ENCODE measurements at regions not wholly inside any gene's neighbourhood (a gene's known extent, or its start where the extent isn't known, plus 50 kb on each side); places are given as distances from the start of the nearest gene placed in this dataset.

GRCh38 chr1:244297087-244297486 lies 154.6 kb downstream of the ADSS2 start:
- ATAC-seq (no peak), DNase-seq (ENCODE audit: low read depth, low spot score) (no peak), FAIRE-seq (no peak)
- RAD21 ChIA-PET (ENCODE audit: unreplicated experiment) = no interaction called here
- intact Hi-C loops (cut with micrococcal nuclease; ENCODE audit: unreplicated experiment) = loop anchor here (5.0 kb wide), 2 partner anchors 155 to 245 kb away; partner anchors contain the start of genes ADSS2 and ZBTB18
- SMC1A ChIA-PET (ENCODE audit: uncharacterized antibody, unreplicated experiment) = interaction anchor here (0.8 to 1.1 kb wide), 2 partner anchors 589 to 953 kb away, joined by 3 read pairs; no protein-coding TSS in a partner anchor
- H3K36me3 ChIP-seq (ENCODE audit: control insufficient read depth in 2 of 2, insufficient read depth in 2 of 2, low read length in 1 of 2) = no peaks in the 10 kb centered on the region
- no peak overlapping the region for H3K4me2 ChIP-seq (ENCODE audit: control insufficient read depth, insufficient read depth)
- no peaks in the 10 kb centered on the region for H4K20me1 ChIP-seq (ENCODE audit: control insufficient read depth, insufficient read depth)
- BruUV-seq (replicated peaks) = no TSS peak
- no peak overlapping the region for H3K27ac ChIP-seq (ENCODE audit: control insufficient read depth, insufficient read depth)
- CTCF ChIA-PET = interaction anchor here (0.6 to 0.9 kb wide), 2 partner anchors 7 to 954 kb away, joined by 3 to 7 read pairs; no protein-coding TSS in a partner anchor
- 83% methylated on average over 3 of the region's 3 CpGs for WGBS (ENCODE audit: insufficient coverage, insufficient replicate concordance, low lambda C conversion rate, missing lambda C conversion rate)
- POLR2A ChIA-PET = no interaction called here
- no peaks in the 10 kb centered on the region; the same call in 2 of the 3 replicates for H3K9me3 ChIP-seq (replicated peaks; ENCODE audit: control insufficient read depth, insufficient read depth, low read length)
- TF ChIP-seq POLR2AphosphoS5 (IDR thresholded peaks at IDR 0.05; ENCODE audit: low read length) (no peak), TAF1 (IDR thresholded peaks at IDR 0.05; ENCODE audit: borderline replicate concordance, low read depth, low read length) (no peak), BRCA1 (IDR thresholded peaks at IDR 0.05; ENCODE audit: low read depth, low read length) (no peak)
- in situ Hi-C loops (cut with MboI) = no loop called here
- H3K4me1 ChIP-seq (ENCODE audit: control insufficient read depth, insufficient read depth, low read length) = peaks cover 3% of the 10 kb centered on the region
- no peak overlapping the region for H3K4me3 ChIP-seq
- no peaks in the 10 kb centered on the region for H3K79me2 ChIP-seq (ENCODE audit: control insufficient read depth, insufficient read depth, low read length)
- H3K27me3 ChIP-seq (replicated peaks in 1 of 2; ENCODE audit: control insufficient read depth in 2 of 2, insufficient read depth in 2 of 2, low read length in 1 of 2) = no peaks in the 10 kb centered on the region
- H3K9ac ChIP-seq (ENCODE audit: control insufficient read depth, insufficient read depth, low read length) = no peak overlapping the region
- no peak overlapping the region for H2AFZ ChIP-seq (ENCODE audit: control insufficient read depth, low read depth, low read length)

DNA sequence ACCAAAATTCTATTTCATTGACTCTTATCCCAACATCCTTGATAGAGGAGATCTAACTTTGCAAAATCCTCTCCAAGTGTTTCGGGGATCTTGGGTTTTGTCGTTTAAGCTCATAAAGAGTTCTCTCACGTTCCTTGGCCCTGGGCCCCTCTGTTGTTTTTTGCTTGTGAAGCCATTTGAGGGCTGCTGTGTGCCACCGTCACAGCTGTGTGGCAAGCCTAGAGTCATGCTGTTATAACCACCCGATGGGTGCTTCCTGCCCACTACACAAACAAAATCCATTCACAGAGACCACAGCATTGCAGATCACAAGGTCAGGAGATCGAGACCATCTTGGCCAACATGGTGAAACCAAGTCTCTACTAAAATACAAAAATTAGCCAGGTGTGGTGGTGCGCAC lies 154.1 kb downstream of the ADSS2 start:
- Histone ChIP-seq H3K36me3 (ENCODE audit: control insufficient read depth in 2 of 2, insufficient read depth in 2 of 2, low read length in 1 of 2) (no peaks in the 10 kb centered on the region), H3K4me1 (ENCODE audit: control insufficient read depth, insufficient read depth, low read length) (peaks cover 3% of the 10 kb centered on the region), H3K27me3 (replicated peaks in 1 of 2; ENCODE audit: control insufficient read depth in 2 of 2, insufficient read depth in 2 of 2, low read length in 1 of 2) (no peaks in the 10 kb centered on the region), H3K27ac (ENCODE audit: control insufficient read depth, insufficient read depth) (no peak overlapping the region), H3K4me3 (no peak overlapping the region), H2AFZ (ENCODE audit: control insufficient read depth, low read depth, low read length) (no peak overlapping the region), H3K4me2 (ENCODE audit: control insufficient read depth, insufficient read depth) (no peak overlapping the region), H4K20me1 (ENCODE audit: control insufficient read depth, insufficient read depth) (no peaks in the 10 kb centered on the region), H3K9me3 (replicated peaks; ENCODE audit: control insufficient read depth, insufficient read depth, low read length) (no peaks in the 10 kb centered on the region; the same call in 2 of the 3 replicates), H3K79me2 (ENCODE audit: control insufficient read depth, insufficient read depth, low read length) (no peaks in the 10 kb centered on the region), H3K9ac (ENCODE audit: control insufficient read depth, insufficient read depth, low read length) (no peak overlapping the region)
- in situ Hi-C loops (cut with MboI) (no loop called here), intact Hi-C loops (cut with micrococcal nuclease; ENCODE audit: unreplicated experiment) (loop anchor here (5.0 kb wide), 2 partner anchors 155 to 245 kb away; partner anchors contain the start of genes ADSS2 and ZBTB18)
- ChIA-PET CTCF (interaction anchor here (0.6 to 0.9 kb wide), 2 partner anchors 8 to 954 kb away, joined by 3 to 7 read pairs; no protein-coding TSS in a partner anchor), RAD21 (ENCODE audit: unreplicated experiment) (no interaction called here), SMC1A (ENCODE audit: uncharacterized antibody, unreplicated experiment) (interaction anchor here (0.8 to 1.1 kb wide), 2 partner anchors 590 to 954 kb away, joined by 3 read pairs; no protein-coding TSS in a partner anchor), POLR2A (no interaction called here)
- no peak for DNase-seq (ENCODE audit: low read depth, low spot score)
- TF ChIP-seq PAX5 (IDR thresholded peaks at IDR 0.05; ENCODE audit: borderline replicate concordance, low read depth, low read length) (no peak), BACH1 (IDR thresholded peaks at IDR 0.05; ENCODE audit: borderline replicate concordance) (no peak), BCL11A (IDR thresholded peaks at IDR 0.05; ENCODE audit: low read depth, low read length) (no peak), CREB1 (IDR thresholded peaks at IDR 0.05; ENCODE audit: low read depth) (no peak), ZZZ3 (IDR thresholded peaks at IDR 0.05; ENCODE audit: control insufficient read depth, insufficient read length, low read depth) (no peak), JUND (IDR thresholded peaks at IDR 0.05; ENCODE audit: low read depth, low read length) (no peak), TCF3 (IDR thresholded peaks at IDR 0.05; ENCODE audit: borderline replicate concordance, insufficient read depth, low read depth, low read length) (no peak), TARDBP (IDR thresholded peaks at IDR 0.05; ENCODE audit: borderline replicate concordance) (no peak), ZNF217 (IDR thresholded peaks at IDR 0.05) (no peak), RELA (IDR thresholded peaks at IDR 0.05; ENCODE audit: borderline replicate concordance, partially characterized antibody) (no peak), YY1 (IDR thresholded peaks at IDR 0.05; ENCODE audit: low read depth, low read length) (no peak), LARP7 (IDR thresholded peaks at IDR 0.05) (no peak)
- no peak for FAIRE-seq
- whole genome bisulfite sequencing (ENCODE audit: insufficient coverage, insufficient replicate concordance, low lambda C conversion rate, missing lambda C conversion rate) = 98% methylated on average over 7 of the region's 7 CpGs
- no peak for ATAC-seq
- BruUV-seq (replicated peaks) = no TSS peak
